Prostate gland (tissue), 2 donors: ENCODE measurements at regions not wholly inside any gene's neighbourhood (a gene's known extent, or its start where the extent isn't known, plus 50 kb on each side); places are given as distances from the start of the nearest gene placed in this dataset.

ENCODE experiments used
- POLR2A ChIP-seq: fragments of 450-650 bp; IDR thresholded peaks from one replicate; pipeline ENCODE4 v1.6.1; 2016; ENCODE audit warnings: antibody characterized with exemption, mild to moderate bottlenecking
- POLR2AphosphoS5 ChIP-seq: sonication (generic); formaldehyde crosslinking; IDR thresholded peaks from one replicate; pipeline ENCODE4 v1.6.1; 2017; ENCODE audit warnings: antibody characterized with exemption
- TF ChIP-seq, protein P1 (sequence below), 4 experiments: fragments of 200-600 bp in 2 of 4; fragments of 450-650 bp in 2 of 4; sonication (generic) in 2 of 4; IDR thresholded peaks; 1 replicate in 3 of 4; 2 replicates in 1 of 4; pipeline ENCODE4 v1.5.1; 2016 to 2019; ENCODE audit warnings: antibody characterized with exemption in 4 of 4, mild to moderate bottlenecking in 2 of 4, moderate library complexity in 2 of 4

DNA sequence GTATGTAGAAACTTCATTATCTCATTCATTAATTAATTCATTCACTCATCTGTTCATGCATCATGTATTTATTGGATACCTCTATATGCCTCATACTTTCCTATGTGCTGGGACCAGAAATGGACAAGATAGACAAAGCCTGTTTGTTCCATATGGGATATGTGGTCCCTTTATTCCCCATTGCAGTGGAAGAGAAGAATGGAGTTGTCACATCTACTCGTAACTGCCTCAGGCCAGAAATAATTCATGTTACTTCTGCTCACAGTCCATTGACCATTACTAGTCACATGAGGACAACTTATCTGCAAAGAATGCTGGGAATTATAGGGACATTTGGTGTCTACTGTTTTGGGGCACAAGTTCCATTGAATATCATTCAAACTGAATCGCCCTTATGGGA, 327.8 kb downstream of the MATN1 start:
- TF ChIP-seq POLR2A (no peak), POLR2AphosphoS5 (no peak)
- TF ChIP-seq, protein P1, sequence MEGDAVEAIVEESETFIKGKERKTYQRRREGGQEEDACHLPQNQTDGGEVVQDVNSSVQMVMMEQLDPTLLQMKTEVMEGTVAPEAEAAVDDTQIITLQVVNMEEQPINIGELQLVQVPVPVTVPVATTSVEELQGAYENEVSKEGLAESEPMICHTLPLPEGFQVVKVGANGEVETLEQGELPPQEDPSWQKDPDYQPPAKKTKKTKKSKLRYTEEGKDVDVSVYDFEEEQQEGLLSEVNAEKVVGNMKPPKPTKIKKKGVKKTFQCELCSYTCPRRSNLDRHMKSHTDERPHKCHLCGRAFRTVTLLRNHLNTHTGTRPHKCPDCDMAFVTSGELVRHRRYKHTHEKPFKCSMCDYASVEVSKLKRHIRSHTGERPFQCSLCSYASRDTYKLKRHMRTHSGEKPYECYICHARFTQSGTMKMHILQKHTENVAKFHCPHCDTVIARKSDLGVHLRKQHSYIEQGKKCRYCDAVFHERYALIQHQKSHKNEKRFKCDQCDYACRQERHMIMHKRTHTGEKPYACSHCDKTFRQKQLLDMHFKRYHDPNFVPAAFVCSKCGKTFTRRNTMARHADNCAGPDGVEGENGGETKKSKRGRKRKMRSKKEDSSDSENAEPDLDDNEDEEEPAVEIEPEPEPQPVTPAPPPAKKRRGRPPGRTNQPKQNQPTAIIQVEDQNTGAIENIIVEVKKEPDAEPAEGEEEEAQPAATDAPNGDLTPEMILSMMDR (IDR thresholded peaks at IDR 0.05), result no peak
